DMS79 (cell line): ENCODE measurements at regions not wholly inside any gene's neighbourhood (a gene's known extent, or its start where the extent isn't known, plus 50 kb on each side); places are given as distances from the start of the nearest gene placed in this dataset.
"Not testable (repeated sequence)": the region's sequence is repeated elsewhere in the genome, so short reads cannot be mapped to it uniquely, and the experiment has no call there.

ENCODE experiments used
- DNase-seq: peaks from one replicate; lab custom pipeline; 2025; lab: John Stamatoyannopoulos, UW

DNA sequence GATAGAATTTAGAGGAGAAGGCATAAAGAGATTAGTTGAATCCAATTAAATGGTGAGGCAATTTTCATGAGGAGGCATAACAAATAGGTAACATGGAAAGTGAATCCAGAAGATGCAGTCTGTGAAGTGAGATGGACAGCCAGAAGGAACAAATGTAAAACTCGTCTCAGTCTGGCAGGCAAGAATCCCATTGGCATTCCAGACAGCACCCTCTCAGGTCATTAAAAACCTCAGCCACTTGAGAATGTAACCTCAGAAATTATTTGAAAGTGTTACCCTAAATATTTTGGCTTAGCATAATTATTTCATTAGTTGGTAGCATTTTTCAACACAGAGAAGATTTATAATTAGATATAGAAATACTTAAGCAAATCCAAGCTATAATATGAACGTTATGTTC is 342.3 kb downstream of the LRRC3B start:
- no peak for DNase-seq

DNA sequence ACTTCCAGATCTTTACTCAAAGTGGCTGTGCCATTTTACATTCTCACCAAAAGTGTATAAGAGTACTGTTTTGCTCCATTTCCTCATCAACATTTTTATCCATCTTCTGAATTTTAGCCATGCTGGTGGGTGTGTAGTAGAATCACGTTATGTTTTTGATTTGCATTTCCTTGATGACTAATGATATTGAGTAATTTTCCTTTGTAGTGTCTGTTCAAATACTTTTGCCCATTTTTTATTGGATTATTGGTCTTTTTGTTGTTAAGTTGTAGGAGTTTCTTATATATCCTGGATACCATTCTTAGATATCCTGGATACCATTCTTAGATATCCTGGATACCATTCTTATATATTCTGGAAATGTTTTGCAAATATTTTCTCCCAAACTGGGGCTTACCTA is 344.9 kb downstream of the LRRC3B start:
- no peak for DNase-seq

DNA sequence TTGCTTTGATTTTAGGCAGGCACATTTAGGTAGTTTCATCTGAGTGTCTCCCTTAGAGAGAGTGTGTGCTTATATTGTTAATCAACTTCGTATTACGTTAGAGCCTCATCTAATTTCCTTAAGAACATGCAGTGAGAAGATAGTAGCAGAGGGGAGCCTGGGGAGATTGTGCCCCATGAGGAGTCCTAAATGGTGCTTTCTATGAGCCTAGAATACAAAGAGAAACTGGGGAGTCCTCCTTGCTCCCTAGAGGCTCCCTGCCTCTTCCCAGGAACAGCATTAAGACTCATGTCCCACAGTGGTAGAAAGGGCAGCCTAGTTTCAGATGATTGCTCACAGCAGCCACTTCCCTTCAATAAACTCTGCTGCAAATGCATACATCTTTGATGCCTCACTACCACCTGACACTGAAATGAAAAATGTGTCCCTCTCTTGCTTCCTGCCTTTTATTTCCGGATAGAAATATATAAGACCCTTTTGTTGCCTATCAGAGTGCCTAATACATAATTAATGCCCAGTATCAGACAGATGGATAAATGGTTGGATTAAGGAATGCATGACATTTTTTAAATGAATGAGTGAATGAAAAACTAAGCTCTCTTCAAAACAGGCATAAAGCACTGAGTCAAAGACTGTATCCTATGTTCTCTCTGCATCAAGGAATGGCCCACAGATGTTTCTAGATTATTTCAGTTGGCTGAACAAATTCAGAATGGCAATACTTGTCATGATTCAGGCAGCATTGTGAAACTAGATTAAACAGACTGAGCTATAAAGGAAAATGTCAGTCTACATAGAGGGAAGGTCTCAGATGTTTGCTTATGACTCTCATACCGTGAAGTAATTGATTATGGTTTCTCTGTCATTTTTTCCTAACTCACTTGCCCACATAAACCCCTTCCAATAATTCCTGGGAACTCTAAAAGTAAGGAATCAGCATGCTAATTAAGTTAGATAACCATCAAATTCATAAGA is 362.1 kb downstream of the LRRC3B start:
- no peak for DNase-seq

DNA sequence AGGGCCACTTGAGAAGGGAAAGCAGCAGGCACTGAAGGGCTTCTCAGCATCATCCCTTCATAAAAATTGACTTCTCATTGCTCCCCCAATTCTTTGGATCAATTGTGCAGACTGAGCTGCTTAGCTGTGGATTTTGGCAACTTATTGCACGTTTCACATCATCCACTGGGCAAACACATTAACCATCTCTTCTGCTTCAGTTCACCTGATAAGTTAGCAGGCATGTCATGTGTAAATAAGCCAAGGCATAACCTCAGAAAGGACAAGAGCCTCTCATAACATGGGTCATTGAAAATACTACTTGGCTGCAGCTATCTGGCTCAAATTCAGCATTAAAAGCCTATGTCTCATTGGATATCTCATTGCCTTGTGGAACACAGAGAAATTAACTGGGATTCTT is 366.5 kb downstream of the LRRC3B start:
- peak; percentile 38 for DNase-seq

DNA sequence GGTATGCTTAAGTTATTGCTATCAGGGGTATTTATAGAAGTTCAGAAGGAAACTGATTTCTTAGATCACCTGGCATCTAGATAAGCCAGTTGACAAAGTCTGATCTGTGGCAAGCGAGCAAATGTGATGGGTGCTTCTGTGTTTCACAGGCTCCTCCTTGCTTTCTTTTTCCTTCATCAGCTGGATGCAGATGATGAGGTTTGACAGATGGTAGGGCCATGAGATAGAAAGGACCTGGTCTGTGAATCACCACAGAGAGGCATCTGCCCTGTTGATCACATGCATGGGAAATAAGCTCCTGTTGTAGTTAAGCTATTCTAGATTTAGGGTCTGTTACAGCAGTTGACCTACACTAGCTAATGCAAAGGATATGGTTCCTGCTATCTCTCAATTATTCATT is 372.0 kb downstream of the NEK10 start:
- no peak for DNase-seq

DNA sequence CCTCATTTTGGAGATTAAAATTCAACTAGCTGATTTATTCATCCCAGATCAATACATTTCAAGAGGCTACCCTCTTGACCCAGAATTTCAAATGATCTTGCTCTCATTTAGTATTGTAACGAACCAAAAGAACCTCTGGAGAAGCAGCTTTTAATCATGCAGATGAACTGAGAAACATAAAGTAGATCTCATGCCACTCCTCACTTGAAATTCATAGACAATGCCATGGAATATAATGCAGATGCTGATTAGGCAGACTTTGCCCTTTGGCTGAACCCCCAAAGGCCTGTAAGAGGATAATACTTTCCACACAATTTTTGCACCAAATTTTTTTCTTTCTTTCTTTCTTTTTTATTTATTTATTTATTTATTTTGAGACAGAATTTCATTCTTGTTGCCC is 358.3 kb downstream of the NEK10 start:
- DNase-seq = no peak

DNA sequence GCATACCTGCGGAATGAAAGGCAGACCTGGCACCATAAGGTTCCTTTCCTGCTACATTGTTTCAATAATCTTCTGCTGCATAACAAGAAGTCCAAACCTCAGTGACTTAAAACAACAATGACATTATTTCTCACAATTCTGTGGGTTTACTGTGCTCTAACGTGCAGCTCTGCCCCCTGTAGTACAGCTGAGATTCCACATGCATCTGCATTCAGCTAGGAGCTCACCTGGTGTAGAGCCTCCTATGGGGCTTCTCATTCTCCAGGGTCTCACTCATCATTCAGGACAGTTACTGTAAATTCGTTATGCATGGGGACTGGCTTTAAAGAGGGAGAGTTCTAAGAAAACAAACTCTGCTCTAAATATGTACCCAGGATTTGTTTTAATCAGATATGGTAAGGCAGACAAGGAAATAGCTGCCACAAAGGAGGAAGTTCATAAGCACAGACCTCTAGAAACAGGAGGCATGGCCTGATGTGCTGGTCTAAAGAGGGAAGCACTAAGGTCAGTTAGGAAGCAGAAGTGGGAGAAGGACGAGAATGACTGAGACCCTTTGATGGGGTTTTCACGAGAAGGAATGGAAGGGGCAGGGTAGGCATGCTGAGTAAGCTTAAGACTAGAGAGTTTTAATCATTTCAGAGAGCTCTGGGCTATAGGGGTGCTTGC is 347.0 kb downstream of the NEK10 start:
- DNase-seq = no peak

DNA sequence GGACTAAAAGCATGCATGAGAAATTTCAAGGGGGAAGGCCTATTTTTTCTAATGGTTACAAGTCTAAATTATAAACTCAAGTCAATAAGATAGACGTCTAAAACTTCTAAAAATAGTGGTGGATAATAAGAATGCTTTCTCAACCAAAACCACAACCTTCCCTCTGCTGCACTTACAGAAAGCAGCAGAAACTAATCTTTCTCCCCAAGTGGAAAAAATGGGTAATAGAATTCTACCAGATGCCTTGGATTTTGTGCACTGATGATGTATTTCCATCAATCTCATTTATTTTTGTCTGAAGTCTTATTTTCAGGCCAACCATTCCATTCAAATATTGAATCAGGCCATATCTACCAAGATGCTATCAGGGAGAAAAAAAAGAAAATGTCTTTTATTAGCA is 344.7 kb downstream of the NEK10 start:
- DNase-seq = no peak

DNA sequence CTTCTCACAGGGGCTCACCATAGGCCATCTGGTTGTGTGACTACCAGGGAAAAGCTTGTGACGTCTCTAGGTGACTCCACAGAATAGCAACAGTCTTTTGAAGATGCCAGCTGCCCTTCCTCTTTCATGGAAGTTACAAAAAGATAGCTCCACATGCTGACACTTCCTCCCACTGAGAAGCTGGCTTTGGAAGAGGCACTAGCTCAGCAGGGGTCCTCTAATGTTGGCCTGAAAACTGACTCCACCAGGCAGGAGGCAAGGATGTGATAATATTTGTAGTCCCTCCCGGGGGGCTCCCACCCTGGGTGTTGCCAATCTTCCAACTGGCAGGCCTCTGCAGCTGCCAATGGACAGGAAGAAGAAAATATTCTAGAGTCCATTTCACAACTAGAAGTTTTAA is 343.5 kb downstream of the NEK10 start:
- no peak for DNase-seq

DNA sequence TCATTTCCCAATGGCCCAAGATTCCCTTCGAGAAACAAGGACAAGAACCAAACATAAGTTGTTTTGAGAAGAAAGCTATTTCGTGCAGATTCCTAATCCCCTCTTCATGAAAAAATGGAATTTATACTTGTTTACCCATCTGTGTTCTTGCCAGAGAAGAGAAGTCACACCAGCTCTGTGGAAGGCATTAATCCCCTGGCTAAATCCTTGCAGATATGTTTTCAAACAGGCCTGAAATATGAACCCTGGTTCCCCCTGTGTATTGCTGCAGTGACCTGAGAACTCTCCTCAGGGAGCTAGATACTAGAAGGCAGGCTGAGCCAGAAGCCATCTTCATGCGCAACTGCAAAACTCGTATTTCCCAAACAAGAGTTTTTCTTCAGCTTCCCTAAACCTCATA is 337.7 kb downstream of the NEK10 start:
- no peak for DNase-seq

DNA sequence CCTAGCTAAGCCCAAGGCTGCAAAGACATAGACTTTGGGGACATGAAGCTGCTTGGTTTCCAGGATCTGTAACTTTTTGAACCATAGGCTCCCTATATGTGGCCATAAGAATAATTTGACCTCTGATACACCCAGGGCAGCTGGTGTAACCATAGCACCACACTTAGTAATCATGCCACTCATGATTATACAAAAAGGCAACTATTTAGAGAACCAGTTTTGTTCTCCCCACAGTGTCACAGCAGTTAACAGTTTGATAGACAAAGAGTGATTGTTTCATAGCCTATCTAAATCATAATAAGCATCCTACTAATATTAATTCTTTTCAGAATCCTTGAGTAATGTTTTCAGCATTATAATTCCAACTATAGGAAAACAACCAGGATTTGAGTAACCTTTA is 334.9 kb downstream of the NEK10 start:
- DNase-seq = no peak

DNA sequence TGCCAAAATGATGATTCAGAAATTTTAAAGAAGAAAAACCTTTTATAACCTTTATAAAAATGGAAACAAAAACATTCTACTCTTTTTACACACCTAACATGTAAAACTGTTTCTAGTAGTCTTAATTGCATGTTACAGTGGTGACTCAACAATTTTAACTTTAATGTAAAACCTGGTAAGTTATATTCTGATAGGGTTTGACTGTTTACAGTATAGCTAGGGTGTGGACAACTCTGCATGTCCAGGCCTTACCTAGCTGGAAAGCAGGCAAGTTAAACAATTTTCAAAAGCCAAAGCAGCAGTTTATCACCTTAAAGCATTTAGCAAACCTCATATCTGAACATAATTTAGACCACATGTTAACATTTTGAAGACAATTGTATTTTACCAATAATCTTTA is 328.5 kb downstream of the NEK10 start:
- no peak for DNase-seq

DNA sequence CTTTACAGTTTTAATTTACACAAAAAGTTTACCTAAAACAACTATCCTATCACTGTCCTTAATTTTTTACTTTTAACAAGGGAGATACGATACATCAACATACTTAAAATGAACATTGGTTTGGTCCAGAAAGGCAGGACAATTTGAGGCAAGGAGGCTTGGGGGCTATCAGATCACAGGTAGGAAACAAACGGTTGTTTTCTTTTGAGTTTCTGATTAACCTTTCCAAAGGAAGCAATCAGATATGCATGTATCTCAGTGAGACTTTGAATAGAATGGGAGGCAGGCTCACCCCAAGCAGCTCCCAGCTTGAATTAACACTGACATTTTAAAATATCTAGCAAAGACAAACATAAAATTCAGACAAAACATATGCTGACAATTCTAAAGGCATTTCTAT is 326.6 kb downstream of the NEK10 start:
- DNase-seq = not testable (repeated sequence)

DNA sequence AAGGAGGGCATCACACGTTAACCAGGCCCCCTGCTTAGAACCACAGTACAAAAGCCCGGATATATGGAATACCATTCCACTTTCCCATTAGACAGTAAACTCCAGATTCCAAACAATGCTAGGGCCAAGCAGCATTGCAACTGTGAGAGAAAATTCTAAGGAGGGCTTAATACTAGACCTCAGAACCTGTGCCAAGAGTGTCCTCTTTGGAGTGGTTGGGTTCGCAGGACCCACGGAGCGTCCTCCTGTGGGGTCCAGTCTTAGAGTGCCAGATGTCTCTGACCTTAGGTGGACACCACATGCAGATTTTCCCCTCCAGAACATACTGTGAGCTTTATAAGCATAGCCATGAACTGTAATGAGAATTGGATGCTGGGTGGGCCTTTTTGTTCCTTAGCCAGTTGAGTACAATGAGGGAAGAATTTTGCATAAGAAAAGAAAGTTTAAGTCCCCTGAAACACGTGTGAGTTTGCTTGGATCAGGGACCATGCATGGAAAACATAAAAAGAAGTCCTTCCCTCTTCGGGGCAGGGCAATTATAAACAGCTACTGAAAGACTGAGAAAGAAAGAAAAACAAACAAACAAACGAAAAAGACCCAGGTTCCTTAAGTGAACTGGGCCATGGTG is 325.7 kb downstream of the NEK10 start:
- no peak for DNase-seq

DNA sequence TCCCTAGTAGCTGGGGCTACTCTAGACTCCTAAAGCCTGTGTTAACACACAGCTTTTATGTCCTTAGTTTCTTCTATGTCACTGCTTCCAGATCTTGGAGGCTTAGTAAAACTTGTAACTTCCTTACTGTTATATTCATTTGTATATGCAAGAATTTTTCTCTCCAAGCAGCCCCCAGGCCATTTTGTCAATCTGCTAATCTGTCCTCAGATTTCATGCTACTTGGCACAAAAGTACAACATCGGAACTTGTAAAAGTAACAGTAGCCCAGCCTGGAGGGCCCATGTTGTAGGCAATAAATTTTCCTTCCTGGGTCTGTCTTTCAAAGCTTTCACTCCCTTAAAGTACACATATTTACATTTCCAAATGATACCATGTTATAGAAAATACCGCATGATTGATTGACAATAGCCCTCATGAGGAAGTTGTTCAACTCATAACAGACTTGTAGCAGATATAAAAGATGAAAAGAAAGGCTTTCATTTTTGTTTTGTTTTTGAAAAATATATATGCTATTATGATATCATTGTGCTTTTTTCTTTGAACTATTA is 324.2 kb downstream of the NEK10 start:
- DNase-seq = no peak

DNA sequence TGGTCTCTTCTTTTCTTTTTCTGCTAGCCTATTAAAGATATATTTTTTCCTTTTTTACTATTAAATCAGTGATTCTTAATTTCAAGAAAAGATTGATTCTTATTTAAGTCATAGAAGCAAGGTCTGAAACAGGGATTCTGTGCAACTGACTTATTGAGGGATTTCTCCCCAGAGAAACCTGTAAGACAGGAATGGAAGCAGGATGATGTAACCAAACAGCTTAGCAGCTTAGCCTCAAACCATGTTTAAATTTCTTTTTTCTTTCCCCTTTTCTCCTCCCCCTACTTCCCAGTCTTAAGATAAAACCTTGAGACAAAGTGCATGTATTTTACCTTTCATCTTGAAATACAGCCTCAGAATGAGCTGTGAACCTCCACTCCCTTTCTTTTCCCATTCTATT is 322.8 kb downstream of the NEK10 start:
- no peak for DNase-seq

DNA sequence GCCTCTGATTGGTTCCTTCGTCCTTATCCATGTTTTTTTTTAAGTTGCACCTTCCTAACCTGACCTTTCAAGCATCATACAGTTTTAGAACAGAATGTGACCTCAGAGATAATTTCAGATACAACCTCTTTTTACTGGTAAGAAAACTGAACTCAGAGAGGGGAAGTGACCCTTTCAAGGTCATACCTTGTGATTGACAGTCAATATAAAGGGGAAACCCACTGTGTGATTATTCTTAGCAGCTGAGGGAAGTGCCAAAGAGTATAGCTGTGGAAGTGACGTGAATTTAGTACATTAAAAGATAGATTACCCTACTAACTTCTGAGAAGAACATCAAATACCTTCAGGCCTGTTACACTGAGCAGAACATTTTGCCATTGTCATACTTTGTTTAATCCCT is 319.4 kb downstream of the NEK10 start:
- DNase-seq = no peak

DNA sequence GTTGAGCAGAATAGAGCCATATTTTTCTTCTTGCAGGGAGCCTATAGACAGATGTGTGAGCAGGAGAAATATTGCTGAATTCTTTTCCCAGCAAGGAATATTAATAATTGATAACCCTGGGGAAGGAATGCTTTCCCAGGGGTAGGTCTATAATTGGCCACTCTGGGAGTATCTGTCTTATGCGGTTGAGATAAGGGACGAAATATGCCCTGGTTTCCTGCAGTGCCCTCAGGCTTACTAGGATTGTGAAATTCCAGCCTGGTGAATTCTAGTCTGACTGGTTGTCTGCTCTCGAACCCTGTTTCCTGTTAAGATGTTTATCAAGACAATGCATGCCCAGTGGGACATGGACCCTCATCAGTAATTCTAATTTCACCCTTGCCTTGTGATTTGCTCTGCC is 317.7 kb downstream of the NEK10 start:
- DNase-seq = not testable (repeated sequence)

DNA sequence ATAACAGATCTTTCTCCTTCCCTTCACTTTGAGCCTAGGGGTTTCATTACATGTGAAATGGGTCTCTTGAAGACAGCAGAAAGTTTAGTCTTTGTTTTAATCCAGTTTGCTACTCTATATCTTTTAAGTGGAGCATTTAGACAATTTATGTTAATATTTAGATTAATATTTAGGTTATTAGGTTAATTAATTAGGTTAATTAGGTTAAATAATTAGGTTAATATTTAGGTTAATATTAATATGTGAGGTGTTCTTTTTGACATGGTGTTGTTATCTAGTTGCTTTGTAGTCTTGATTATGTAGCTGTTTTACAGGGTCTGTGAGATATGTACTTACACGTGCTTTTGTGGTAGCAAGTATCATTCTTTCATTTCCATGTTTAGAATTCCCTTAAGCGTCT is 312.9 kb downstream of the NEK10 start:
- DNase-seq = no peak

DNA sequence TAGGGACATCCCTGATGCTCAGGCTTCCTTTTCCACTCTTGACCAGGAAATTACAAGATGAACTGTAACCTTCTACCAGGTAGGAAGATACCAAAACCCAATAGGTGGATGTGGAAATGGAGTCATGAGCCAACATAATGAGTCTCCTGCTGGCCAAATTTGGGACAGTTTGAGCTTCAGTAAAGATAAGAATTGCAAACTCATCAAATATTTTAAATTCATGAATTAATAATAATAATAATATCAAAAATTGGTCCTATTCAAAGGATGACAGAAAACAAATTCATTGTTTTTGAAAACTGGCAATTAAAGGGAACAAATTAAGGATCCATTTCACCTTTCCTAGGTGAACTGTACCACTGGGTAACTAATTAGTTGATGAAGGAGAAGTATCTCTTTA is 309.7 kb downstream of the NEK10 start:
- no peak for DNase-seq
